ENCODE measurements at regions not wholly inside any gene's neighbourhood (a gene's known extent, or its start where the extent isn't known, plus 50 kb on each side); places are given as distances from the start of the nearest gene placed in this dataset.

DNA sequence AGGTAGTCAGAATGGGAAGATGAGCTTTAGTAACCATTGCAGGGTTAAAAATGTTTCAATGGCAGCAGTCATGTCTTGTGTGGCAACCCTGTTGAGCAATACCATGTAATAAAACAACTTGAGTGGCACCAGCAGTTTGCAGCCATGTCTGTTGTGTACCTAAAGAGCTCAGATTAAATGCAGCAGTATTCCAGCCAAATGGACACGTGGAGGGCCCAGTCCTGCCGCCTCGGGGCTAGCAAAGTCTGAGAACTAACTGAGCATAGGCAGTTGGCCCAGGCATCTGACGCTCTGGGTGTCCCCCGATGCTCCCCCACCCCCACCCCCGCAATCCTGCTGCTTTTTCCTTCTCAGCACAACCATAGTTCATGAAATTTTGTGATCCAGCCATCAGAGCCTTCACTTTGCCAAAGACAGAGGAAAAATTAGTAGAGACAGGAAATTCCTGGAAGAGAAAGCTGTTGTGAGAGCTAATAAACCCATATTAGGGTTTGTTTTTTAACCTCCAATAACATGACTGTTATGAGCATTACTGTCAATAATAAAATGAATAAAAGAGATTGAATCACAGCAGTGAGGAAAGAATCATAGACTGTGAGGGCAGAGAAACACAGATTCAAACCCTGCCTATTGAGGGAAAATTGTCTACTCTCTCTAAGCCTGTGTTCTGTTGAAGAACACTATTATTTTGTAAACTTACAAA is 220.6 kb upstream of the RHOBTB1 start:
- intact Hi-C loops (cut with DNase I, micrococcal nuclease): no loop called here
- Histone ChIP-seq H3K4me1 (ENCODE audit: low read depth) (no peaks in the 10 kb centered on the region), H3K9me3 (no peaks in the 10 kb centered on the region), H3K4me3 (no peak overlapping the region), H3K36me3 (ENCODE audit: low read depth) (no peaks in the 10 kb centered on the region)
- DNase-seq (peak in 1 of 3 donors; percentile 2), ATAC-seq (no peak)
- TF ChIP-seq, protein P1, sequence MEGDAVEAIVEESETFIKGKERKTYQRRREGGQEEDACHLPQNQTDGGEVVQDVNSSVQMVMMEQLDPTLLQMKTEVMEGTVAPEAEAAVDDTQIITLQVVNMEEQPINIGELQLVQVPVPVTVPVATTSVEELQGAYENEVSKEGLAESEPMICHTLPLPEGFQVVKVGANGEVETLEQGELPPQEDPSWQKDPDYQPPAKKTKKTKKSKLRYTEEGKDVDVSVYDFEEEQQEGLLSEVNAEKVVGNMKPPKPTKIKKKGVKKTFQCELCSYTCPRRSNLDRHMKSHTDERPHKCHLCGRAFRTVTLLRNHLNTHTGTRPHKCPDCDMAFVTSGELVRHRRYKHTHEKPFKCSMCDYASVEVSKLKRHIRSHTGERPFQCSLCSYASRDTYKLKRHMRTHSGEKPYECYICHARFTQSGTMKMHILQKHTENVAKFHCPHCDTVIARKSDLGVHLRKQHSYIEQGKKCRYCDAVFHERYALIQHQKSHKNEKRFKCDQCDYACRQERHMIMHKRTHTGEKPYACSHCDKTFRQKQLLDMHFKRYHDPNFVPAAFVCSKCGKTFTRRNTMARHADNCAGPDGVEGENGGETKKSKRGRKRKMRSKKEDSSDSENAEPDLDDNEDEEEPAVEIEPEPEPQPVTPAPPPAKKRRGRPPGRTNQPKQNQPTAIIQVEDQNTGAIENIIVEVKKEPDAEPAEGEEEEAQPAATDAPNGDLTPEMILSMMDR (IDR thresholded peaks at IDR 0.05): no peak

DNA sequence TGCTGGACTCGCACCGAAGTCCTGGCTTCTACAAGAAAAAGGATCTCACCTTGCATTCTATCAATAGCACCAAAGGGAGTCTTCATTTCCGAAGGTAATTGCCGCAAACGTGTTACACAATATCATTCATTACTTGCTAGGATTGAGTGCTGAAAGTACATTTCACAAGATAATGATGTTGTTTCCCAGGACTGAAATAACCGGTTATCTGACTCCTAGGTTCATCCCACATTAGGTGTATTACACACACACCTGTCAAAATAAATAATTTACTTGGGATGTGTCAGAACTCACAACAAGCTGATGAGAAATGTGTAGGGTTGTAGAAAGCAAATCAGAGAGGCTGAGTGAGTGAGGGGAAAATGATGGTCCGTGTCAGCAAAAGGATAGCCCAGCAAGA is 219.4 kb upstream of the RHOBTB1 start:
- Histone ChIP-seq H3K9me3 (no peaks in the 10 kb centered on the region), H3K36me3 (ENCODE audit: low read depth) (no peaks in the 10 kb centered on the region), H3K4me3 (no peak overlapping the region), H3K4me1 (ENCODE audit: low read depth) (no peaks in the 10 kb centered on the region)
- intact Hi-C loops (cut with DNase I, micrococcal nuclease): no loop called here
- TF ChIP-seq, protein P1 (IDR thresholded peaks at IDR 0.05): no peak
- DNase-seq (no peak), ATAC-seq (no peak)

DNA sequence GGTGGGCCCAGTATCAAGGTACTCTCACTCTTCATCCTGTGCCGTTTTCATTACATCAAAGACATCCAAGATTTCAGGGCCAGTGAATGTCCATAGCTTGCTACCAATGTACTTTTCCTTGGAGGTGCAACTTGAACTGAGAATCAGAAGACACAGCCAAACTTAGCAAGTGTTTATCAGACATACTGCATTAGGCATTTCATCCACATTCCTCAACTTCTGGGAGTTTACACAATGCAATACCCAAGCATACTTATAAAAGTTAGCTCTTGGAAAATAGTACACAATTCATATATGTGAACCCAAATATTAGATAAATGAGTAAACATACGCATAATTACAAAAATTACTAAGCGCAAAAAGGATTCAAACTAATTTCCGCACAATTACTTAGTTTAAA is 216.3 kb upstream of the RHOBTB1 start:
- no peaks in the 10 kb centered on the region for H3K36me3 ChIP-seq (ENCODE audit: low read depth)
- no peaks in the 10 kb centered on the region for H3K4me1 ChIP-seq (ENCODE audit: low read depth)
- no peaks in the 10 kb centered on the region for H3K9me3 ChIP-seq
- intact Hi-C loops (cut with DNase I, micrococcal nuclease): no loop called here
- no peak overlapping the region for H3K4me3 ChIP-seq
- DNase-seq (no peak), ATAC-seq (no peak)
- TF ChIP-seq, protein P1 (IDR thresholded peaks at IDR 0.05): no peak

DNA sequence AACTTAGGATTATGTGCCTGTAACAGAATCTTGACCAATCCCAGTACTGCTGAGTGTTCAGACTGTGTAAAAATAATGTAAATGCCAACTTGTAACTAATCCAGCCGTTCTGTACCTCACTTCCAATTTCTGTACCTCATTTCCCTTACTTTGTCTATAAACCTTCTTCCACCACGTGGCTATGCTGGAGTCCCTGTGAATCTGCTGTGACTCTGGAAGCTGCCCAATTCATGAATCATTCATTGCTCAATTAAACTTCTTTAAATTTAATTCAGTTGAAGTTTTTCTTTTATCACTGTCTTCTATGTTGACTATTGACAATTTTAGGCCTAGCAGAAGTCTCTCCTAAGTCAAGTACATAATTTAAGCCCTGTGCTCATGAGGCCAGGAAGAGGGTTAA is 215.3 kb upstream of the RHOBTB1 start:
- TF ChIP-seq, protein P1 (IDR thresholded peaks at IDR 0.05): no peak
- H3K4me3 ChIP-seq: no peak overlapping the region
- H3K9me3 ChIP-seq: no peaks in the 10 kb centered on the region
- intact Hi-C loops (cut with DNase I, micrococcal nuclease): no loop called here
- DNase-seq (no peak), ATAC-seq (no peak)
- no peaks in the 10 kb centered on the region for H3K36me3 ChIP-seq (ENCODE audit: low read depth)
- no peaks in the 10 kb centered on the region for H3K4me1 ChIP-seq (ENCODE audit: low read depth)

DNA sequence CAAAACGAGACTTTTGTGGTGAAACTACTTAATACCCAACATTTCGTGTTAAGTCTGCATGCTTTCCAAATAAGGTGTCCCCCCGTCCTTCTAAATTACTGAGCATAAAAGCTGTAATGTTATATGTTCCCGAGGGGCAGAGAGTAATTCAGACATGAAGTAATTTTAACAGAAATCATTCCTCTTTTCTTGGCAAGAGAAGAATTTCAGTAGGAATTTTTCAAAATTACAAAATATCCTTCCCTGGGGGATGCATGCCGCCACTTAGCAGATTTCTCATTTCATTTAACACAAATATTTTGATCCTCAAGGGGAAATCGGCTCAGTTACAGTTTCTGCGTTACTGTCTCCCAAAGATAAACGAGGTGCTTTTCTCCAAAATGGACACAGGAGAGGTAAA is 213.2 kb upstream of the RHOBTB1 start:
- no peak for ATAC-seq
- no peak for DNase-seq
- intact Hi-C loops (cut with DNase I, micrococcal nuclease): no loop called here
- H3K4me1 ChIP-seq (ENCODE audit: low read depth): no peaks in the 10 kb centered on the region
- H3K36me3 ChIP-seq (ENCODE audit: low read depth): no peaks in the 10 kb centered on the region
- H3K9me3 ChIP-seq: no peaks in the 10 kb centered on the region
- H3K4me3 ChIP-seq: no peak overlapping the region
- TF ChIP-seq, protein P1 (IDR thresholded peaks at IDR 0.05): no peak

DNA sequence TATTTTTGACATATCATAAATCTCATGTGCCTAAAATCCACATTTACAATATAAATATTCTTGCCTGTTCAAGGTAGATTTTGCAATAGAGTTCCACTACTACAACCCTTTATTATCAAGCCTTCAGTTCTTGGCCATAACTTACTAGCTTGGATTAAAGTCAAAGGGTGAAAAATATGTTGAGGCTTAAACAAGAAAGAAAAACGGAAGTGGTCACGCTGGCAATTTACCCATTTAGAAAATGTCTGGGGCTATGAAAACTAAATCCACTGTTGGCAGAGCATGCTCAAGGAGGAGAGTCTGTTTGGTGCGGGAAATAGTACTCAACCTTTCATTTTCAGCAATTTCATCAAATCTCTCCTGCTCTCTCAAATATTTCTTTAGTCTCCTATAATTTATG is 209.8 kb upstream of the RHOBTB1 start:
- intact Hi-C loops (cut with DNase I, micrococcal nuclease): no loop called here
- no peak overlapping the region for H3K4me3 ChIP-seq
- no peak for DNase-seq
- no peak for ATAC-seq
- TF ChIP-seq, protein P1 (IDR thresholded peaks at IDR 0.05): no peak
- H3K9me3 ChIP-seq: no peaks in the 10 kb centered on the region
- no peaks in the 10 kb centered on the region for H3K4me1 ChIP-seq (ENCODE audit: low read depth)
- H3K36me3 ChIP-seq (ENCODE audit: low read depth): no peaks in the 10 kb centered on the region

Data from mucosa of descending colon (tissue), 3 donors.